GM18511 (cell line): ENCODE measurements at regions not wholly inside any gene's neighbourhood (a gene's known extent, or its start where the extent isn't known, plus 50 kb on each side); places are given as distances from the start of the nearest gene placed in this dataset.

Experiments
- ATAC-seq: cut with Tn5 transposase; IDR thresholded peaks from one replicate; pipeline ENCODE4 v1.9.1; 2021; ENCODE audit warnings: mild to moderate bottlenecking, moderate library complexity; ENCODE audit not compliant: unreplicated experiment

DNA sequence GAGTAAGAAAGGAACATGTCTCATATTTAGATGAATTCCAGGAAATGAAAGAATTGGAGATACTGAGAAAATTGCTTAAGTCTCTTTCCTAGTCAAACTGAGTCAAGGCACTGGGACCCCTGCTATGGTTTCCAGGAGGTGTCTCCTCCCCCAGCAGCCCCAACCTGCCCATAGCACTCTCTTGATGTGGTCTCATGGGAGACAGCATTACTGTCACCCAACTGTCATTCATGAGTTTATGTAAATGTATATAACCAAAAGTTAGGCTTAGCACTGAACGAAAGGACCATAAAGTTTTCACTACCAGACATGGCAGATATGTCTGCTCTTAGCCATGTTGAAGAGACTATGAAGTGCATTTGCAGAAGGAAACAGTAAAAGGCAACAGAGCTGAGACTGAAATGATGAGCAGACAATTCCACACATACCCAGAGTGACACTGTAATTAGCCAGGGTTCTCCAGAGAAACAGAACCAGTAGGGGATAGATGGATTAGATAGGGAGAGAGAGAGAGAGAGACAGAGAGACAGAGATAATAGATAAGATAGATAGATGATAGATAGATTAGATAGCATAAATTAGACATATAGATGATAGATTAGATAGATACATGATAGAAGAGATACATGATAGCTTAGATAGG, 328.1 kb downstream of the BRD1 start:
- ATAC-seq = no peak

DNA sequence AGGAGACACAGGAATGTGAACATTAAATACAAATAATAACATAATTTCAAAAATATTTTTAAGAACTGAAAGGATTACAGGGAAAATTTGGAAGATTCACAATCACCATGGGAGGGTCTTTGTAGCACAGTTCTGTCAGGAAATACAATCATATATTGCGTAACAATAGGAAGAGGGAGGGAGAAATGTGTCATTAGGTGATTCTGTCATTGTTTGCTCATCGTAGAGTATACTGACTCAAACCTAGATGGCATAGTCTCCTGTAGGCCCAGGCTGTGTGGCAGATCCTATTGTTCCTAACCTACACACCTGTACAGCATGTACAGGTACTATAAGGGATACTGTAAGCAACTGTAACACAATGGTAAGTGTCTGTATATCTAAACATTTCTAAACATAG, 330.4 kb downstream of the BRD1 start:
- ATAC-seq = no peak

DNA sequence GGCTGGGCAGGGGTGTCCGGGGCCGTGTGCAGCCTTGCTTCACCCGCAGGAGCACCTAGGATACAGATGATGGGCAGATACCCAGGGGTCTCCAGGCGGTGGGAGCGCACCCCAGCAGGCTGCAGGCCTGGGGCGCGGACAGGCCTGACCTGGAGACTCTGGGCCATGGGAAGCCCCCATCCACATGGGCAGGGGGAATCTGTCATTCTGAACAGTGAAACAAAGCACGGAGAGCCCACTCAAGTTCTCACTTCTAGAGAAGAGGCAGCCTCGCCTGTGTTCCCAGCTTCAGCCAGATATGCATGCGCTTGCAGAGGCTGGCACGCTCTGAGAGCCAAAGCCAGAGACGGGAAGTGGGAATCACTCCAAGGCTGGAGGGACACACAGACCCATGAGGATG, 333.1 kb downstream of the BRD1 start:
- no peak for ATAC-seq

DNA sequence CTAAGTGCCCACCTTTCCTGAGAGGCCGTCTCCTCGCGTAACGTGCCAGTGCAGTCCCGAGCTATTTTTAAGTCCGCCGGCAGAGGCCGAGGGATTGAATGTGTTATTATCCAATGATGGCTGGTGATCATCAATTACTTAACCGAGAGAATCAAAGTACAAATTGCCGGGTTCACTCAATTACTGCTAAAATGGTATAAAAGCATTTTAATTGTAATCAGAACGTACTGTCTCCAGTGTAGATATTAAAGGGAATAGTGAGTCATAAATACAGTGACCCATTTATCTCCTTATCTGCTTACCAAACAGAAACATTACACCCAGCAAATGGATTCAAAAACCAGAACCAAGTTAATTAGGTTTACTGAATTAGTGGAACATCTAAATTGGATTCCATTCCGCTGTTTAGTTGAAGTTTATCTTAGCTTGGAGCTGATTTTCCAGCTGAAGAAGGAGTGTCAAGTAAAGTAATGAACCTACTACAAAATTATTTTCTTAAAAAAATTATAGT, 334.9 kb downstream of the BRD1 start:
- ATAC-seq = no peak

DNA sequence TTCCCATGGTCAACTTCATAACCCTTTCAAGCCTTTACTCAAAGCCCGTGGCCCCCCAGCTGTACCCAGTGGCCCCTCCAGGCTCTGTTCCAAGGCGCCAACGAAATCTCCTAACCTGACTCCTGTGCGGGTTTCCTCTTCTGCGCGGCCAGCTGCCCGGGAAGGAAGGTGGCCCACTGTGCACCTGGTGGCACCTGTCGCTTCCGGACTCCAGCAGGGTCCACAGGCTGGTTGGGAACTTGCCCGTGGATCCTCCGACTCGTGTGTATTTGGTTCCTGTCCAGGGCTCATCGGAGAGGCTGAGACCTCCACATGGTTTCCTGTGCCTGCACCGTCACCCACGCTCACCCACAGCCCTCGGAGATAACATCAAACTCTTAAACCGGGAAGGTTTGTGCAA, 335.4 kb downstream of the BRD1 start:
- ATAC-seq = no peak

DNA sequence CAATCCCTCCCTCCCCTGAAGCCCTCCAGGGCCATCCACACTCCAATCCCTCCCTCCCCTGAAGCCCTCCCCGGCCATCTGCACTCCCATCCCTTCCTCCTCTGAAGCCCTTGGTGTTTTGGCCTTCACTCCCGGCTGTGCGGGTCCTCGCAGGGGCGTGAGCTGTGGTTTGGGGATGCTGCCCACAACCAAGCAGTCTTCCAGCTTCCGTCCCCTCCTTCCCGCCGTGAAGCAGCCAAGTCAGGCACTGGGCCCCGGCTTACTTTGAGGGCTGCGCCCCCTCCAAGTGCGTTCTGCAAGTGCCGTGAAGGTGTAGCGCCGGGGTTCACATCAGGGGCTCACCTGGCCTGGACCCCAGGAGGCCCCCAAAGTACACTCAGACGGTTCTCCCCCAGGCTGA, 335.9 kb downstream of the BRD1 start:
- no peak for ATAC-seq

DNA sequence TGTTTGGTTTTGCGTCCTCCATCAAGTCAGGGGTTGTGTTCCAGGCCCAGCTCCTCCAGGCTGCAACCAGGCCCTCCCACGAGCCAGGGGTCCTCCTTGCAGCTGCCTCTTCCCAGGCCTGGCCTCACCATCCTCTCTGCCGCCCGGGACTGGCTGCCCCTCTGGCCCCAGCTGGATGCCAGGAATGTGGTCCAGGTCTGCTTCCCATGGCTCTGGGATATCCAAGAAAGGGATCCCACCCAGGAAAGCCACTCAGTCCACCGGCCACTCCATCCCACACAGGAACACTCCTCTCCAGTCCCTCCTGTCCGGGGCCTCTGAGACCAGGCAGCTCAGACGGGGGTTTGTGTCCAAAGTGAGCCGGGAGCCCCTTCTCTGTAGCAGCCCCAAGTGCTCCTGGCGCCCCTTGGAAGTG, 336.4 kb downstream of the BRD1 start:
- ATAC-seq = no peak

DNA sequence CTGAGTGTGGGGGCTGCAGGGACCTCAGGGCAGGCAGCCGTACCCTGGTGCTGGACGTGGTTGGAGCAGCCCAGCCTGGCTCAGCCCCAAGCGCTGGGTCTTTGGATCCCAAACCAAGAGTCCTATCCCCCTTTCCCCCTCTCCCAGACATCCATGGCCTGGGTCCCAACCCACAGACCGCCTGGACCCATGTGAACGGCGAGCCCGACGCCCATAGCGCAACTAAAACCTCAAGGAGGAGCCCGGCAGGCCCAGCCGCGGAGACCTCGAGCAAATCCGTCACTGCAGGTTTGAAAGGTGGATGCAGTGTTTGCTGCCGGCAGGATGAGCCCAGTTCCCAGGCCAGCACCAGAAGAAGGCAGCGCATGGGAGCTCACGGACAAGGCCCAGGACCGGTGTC, 337.0 kb downstream of the BRD1 start:
- ATAC-seq = no peak

DNA sequence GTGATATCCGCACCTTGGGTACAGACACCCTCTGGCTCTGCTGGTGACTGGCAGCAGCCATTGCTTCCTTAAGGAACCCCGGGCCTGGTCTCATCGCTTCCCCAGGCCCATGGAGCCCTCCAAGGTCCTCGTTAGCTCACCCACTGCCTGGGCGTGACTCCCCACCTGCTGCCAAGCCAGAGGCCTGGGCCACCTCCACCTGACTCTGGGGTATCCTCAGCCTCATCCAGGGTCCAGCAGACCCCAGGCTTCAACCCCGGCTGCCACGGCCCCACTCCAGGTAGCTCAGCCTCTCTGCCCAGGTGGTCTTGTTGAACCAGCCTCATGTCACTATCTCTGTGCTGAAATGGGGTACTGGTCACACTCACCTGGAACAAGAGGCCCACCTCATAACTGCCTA, 337.9 kb downstream of the BRD1 start:
- ATAC-seq = no peak

DNA sequence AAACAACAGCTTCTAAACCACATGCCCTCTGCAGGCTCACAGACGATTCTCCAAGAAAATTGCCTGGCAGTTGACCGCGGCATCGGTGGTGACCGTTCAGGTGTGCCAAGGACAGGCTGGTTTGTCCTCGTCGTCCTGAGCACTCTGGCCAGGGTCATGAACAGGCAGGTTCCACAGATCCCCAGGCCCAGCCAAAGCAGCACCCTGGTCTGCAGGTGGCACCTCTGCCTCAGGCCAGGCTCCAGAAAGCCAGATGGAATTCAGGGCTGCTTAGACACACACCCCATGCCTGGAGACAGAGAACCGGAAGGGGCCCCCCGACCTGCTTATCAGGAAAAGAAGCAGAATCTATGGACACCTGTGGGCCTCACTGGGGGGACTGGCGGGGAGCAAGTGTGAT, 338.7 kb downstream of the BRD1 start:
- no peak for ATAC-seq

DNA sequence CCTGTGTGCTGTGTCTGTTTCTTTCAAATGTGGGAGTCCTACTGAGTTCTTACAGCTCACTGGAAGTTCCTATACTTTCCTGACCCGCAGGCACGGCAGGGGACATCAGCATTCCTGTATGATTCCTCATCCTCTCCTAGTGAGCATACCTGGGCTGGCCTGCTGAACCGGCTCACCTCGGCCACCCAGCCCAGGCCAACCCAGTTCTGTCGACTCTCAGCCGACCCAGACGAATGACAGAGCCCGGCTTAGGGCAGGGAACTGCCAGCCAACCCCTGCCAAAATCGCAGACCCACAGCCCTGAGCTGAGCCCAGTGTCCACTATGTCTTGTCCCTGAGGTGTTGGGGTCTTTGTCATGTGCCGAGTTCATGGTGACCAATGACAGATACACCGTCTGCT, 339.7 kb downstream of the BRD1 start:
- ATAC-seq = no peak

DNA sequence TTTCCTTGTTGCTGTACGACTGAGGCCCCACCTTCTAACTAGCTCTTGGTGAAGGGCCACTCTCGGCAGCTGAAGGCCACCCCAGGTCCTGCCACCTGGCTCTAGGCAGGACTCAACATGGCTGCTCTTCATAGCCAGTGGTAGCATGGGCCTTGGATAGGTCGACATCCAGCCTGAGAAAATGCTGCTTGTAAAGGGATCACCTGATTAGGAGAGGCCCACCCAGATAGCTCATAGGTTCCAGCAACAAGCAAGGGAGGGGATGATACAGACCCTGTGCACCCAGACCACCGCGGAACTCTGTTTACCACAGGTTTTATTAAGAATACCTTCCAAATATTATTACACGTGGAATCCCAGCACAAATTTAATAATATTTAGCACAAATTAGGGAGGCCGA, 341.4 kb downstream of the BRD1 start:
- no peak for ATAC-seq

DNA sequence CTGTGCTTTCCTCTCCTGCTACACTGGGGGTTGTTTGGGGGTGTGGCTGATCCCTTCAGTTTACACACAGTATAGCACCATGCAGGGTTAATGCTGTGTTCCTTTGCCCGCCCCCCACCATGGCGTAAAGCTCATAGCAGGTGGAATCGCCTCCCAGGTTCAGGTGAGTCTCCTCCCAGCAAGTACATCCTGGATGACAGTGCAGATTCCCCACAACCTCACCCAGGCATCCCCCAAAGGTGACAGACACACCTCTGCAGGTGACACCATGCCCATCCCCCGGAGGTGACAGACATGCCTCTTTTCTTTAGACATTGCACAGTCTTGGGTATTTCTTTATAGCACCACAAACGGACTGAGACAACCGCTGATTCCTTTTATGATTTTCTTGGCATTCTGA, 343.7 kb downstream of the BRD1 start:
- ATAC-seq = no peak

DNA sequence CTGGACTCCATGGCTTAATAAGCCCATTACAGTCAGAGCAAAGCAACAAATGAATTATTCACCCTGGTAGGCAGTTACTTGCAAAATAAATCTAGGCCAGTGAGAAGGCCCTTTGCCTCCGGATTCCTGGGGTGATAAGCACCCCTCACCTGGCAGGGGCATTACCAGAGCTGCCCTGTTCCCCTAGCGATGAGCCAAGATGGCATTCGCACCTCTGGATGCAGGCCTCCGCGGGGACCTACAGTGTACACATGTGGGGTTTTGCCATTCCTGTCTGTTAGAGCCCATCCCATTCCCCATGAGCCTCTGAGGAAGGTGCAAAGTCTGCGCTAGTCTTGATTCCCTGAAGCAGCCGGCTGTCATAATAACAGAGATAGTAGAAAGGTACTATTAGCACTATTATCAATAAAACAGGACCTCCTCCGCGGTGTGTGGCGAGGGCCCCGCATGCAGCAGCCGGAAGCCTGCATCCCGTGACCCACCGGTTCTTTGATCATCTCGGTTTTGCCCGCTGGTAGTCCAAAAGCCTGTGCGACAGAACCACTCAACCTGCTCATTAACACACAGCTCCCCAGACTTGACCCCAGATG, 344.3 kb downstream of the BRD1 start:
- no peak for ATAC-seq

DNA sequence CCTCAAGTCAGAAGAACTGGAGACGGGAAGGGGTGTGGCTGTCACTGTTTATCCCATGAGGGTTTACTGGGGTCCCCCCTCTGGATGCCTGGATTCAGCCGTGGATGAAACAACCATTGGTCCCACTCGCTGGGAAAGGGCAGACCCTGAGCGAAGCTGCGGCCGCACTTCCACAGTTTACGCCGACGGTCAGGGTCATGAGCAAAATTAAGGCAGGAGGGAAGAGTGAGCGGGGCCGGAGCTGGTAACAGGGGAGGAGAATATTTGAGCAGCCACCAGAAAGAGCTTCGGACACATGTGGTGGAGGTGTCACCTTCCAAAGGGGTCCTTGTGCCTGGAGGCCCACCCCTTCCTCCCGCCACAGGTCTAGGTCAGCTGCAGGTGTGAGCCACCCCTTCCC, 344.9 kb downstream of the BRD1 start:
- ATAC-seq = no peak

DNA sequence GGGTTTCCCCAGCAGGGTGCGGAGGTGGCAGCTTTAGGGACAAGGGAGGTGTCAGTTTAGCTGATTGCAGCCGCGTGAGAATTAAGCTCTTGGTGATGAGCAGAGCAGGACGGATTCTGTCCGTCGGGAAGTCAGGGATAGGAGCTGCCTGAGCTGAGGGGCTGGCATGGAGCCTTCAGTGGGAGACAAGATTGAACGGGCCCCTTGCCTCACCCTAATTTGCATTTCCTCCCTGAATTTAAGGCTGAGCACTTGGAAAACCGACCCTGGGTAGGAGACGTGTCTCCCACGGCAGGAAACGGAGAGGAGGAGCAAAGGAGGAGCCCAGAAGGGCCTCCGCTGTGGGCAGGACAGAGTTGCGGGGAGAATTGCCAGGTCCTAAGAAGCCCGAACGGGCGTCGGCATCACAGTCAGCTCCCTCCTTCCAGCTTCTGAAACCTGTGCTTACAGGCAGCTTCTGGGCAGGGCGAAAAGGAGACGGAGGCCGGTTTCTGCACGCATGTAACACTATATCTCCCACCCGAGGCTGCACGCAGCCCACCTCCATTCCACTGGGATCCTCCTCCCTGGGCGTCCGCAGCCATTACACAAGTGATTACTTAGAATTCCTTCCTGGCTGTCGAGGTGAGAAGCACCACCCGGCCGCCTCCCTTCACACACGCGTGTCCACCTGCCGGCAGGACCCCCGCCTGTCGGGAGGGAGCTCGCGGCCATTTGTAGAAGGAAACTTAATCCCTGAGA, 345.8 kb downstream of the BRD1 start:
- no peak for ATAC-seq

DNA sequence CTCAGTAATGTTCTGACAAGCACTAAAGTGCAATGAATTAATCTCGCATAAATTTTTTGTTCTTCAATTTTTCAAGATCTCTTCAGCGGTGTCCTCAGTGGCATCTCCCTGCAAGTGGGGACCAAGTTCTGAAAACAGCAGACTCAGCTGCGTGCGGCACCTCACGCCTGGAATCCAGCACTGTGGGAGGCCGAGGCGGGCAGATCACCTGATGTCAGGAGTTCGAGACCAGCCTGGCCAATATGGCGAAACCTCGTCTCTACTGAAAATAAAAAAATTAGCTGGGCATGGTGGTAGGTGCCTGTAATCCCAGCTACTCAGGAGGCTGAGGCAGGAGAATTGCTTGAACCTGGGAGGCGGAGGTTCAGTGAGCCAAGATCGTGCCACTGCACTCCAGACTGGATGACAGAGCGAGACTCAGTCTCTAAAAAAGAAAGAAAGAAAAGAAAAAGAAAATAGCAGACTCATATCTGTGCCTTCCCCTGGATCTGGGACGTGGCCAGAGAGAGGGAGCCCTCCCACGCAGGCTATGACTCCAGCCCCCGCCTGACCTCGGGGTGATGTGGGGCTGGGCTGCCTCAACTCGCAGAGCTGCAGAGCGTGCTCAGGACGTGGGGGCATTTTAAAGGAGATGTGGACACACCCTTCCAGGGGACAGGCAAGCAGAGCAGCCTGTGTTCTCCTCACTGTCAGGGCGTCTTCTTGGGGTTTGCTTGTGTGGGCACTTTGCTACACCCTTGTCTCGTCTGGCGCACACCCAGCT, 346.6 kb downstream of the BRD1 start:
- no peak for ATAC-seq

DNA sequence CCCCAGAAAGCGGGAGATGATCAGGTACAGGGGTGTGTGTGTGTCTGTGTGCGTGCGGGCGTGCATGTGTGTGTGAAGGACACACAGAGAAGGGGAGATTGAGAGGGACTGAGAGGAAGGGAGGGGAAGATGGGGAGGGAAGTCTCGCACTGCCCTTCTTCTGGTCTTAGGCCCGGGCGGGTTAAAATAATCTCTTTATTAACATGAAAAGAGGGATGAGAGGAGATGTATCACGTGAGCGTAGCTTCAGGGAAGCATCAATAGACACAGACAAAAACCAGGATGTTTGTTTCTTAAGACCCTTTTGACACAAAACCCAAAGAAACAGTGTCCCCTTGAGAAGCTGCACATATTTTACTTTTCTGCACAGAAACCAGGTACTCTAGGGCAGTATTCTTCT, 347.3 kb downstream of the BRD1 start:
- ATAC-seq = no peak

DNA sequence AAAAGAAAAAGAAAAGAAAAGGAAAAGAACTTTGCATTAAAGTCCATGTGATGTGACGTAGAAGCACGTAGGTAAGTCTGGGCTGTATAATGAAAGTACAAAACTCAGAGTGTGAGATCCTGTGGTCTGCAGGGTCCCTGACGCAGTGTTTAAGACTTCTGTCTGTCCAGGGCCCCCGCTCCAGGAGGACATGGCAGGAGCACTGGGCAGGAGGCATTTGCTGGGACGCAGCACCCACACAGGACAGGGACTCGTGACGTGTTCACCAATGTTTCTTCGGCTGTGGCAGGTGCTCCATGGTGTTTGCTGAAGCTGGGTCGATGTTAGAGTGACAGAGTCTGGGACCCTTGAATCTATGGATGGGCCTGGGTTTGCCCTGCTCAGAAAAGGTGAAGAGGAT, 348.1 kb downstream of the BRD1 start:
- no peak for ATAC-seq

DNA sequence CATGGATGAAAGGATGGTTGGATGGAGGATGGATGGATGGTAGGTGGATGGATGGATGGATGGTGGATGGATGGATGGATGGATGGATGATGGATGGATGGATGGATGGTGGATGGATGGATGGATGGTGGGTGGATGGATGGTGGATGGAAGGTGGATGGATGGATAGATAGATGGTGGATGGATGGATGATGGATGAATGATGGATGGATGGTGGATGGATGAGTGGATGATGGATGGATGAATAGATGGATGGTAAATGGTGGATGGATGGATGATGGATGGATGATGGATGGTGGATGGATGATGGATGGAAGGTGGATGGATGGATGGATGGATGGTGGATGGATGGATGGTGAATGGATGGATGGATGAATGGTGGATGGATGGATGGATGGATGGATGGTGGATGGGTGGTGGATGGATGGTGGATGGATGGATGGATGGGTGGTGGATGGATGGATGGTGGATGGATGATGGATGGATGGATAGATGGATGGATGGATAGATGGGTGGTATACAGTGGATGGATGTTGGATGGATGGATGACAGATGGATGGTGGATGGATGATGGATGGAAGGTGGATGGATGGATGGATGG, 350.8 kb downstream of the BRD1 start:
- ATAC-seq = no peak

DNA sequence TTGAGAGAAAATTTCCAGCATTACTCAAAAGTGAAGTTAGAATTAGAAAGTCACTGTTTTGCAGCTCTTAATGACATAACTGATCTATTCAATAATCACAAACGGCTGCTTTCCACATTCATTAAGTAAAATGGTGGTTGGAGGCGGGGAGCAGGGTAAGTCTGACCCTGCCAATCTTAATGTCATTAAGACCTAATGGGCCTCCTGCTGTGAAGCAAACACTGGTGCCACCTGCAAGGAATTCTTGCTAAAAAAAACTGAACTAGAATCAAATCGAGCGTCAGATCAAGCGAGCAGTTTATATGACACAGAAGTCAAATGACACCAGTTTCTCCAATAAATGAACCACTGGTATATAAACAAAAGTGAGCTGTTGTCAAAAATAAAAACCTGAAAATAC, 351.5 kb downstream of the BRD1 start:
- no peak for ATAC-seq
